WI38 (cell line): ENCODE measurements at regions not wholly inside any gene's neighbourhood (a gene's known extent, or its start where the extent isn't known, plus 50 kb on each side); places are given as distances from the start of the nearest gene placed in this dataset.

Experiments used
- H3K4me3 ChIP-seq: 2 replicates; pipeline ENCODE4 v1.5.1; 2011; ENCODE audit warnings: low read depth, mild to moderate bottlenecking, control low read depth, low read length
- CTCF ChIP-seq: IDR thresholded peaks from 2 replicates; pipeline ENCODE4 v1.5.1; 2012; ENCODE audit warnings: low read depth, mild to moderate bottlenecking, control low read depth, low read length

GRCh38 chr12:105924526-105925208 is 214.1 kb downstream of the NUAK1 start:
- TF ChIP-seq CTCF, result no peak
- H3K4me3 ChIP-seq, result no peak overlapping the region

DNA sequence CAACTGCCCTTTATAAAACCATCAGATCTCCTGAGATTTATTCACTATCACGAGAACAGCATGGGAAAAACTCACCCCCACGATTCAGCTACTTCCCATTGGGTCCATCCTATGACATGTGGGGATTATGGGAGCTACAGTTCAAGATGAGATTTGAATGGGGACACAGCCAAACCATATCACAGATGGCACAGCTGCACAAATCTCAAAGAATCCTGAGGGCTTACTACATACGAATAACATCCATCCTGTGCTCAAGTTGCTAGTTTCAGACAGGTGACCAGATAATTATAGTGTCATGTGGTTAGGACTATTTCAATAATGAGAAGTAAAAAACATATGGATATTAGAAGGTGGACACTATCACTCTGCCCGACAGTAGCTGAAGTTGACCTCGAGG is 211.2 kb downstream of the NUAK1 start:
- no peak overlapping the region for H3K4me3 ChIP-seq
- no peak for TF ChIP-seq CTCF

DNA sequence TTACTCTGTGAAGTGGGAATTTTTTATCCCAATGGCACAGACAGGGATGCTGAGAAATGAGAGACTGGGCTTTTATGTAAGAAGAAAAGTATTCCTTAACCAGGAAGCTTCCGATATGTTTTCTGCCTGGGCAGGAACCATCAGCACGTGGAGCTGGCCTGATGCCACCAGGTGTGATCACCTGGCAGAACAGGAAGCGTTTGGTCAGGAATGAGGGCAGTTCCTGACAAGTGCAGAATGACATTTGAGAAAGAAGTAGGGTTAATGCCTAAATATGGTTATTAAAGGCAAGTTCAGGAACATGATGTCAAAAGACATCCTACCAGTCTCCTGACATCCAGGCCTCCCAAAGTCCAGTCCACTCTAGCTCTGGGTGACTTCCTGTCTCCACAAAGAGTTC is 210.3 kb downstream of the NUAK1 start:
- no peak overlapping the region for H3K4me3 ChIP-seq
- TF ChIP-seq CTCF, result no peak

- no peak overlapping the region for H3K4me3 ChIP-seq
- no peak for TF ChIP-seq CTCF
Measured at GRCh38 chr12:105929192-105929591, 209.6 kb downstream of the NUAK1 start.

DNA sequence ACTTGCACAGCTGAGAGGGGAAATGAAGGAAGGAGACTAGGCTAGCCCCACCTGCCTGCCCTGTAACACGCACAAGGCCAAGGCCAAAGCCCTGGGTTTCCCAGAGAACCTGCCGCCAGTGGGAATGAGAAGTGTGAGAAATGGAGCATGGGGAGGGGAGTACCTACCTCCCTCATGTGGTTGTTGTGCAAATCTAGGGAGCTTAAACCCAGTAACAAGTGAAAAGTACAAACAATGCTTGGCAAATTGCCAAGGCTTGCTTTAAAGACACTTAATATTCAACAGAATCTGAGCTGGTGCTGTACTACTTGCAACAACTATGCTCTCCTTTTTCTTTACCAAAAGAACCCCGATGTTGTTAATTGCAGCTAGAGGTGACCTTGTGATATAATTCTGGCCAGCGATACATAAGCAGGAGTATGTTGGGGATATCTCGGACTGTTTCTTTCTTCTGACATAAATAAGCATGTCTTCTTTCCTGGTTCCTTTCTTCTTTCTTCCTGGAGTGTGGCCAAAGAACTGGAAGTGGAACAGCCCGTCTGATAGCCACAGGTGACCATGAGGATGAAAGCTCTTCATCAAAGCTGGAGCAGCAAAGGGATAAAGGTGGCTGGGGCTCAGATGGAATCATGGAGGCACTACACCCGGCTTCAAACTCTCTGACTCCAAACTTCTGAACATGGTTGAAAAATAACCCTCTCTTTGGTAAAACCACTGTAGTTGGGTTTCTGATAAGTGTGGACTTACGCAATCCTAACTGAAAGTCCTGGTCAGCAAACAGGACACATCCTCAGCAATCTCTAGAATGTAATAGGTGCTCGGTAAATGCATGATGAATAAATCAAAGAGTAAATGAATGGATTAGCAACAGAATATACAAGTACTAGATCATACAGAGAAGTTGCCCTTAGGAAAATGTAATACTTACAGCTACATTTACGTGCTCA is 207.9 kb downstream of the NUAK1 start:
- no peak for TF ChIP-seq CTCF
- H3K4me3 ChIP-seq, result no peak overlapping the region

- no peak overlapping the region for H3K4me3 ChIP-seq
- no peak for TF ChIP-seq CTCF
Measured at GRCh38 chr12:105931762-105932570, 206.8 kb downstream of the NUAK1 start.
